A549 (cell line): ENCODE measurements at regions not wholly inside any gene's neighbourhood (a gene's known extent, or its start where the extent isn't known, plus 50 kb on each side); places are given as distances from the start of the nearest gene placed in this dataset.
A peak's percentile ranks its signal among the peaks of the same experiment; 100 is the strongest.

ENCODE experiments used
- ATAC-seq, 2 experiments: fragments of 200-7000 bp in 1 of 2; fragments of >200 bp in 1 of 2; cut with Nextera tagmentation in 1 of 2; cut with Tn5 transposase in 1 of 2; 3 replicates each; pipeline versions ENCODE4 v1.8.0 to v1.9.1; 2018 to 2020; ENCODE audit warnings: mild to moderate bottlenecking in 1 of 2, moderate library complexity in 1 of 2
- CTCF ChIA-PET: fragments of 300-600 bp; sonication (Branson Sonifier 250); formaldehyde crosslinking; extraction: SDS; loops from one replicate; lab custom pipeline; 2021; ENCODE audit warnings: antibody characterized with exemption, inconsistent platforms; lab: Yijun Ruan, JAX
- POLR2A ChIA-PET: fragments of 350-600 bp; formaldehyde crosslinking; extraction: SDS; loops from one replicate; lab custom pipeline; 2021; ENCODE audit warnings: antibody characterized with exemption, inconsistent platforms; lab: Yijun Ruan, JAX
- DNase-seq, 2 experiments: peaks; one replicate each; pipeline versions ENCODE4 v3.0.0 to v3.0.0-alpha.2; 2011 to 2016; ENCODE audit warnings: low read depth in 1 of 2, low spot score in 1 of 2
- FAIRE-seq: peaks from 2 replicates; lab custom pipeline; 2011; peaks lifted over from hg19 to GRCh38; lab: Jason Lieb, UNC
- H3K27ac ChIP-seq, 2 experiments: fragments of >200 bp; sonication (Bioruptor Twin); formaldehyde crosslinking; 3 replicates each; pipeline ENCODE4 v1.5.1; 2016 to 2017
- H3K4me1 ChIP-seq: fragments of >200 bp; sonication (Bioruptor Twin); formaldehyde crosslinking; 3 replicates; pipeline ENCODE4 v1.6.1; 2016
- H3K4me2 ChIP-seq: fragments of >200 bp; sonication (Bioruptor Twin); formaldehyde crosslinking; 3 replicates; pipeline ENCODE4 v1.6.1; 2016
- H3K4me3 ChIP-seq: fragments of >200 bp; sonication (Bioruptor Twin); formaldehyde crosslinking; 3 replicates; pipeline ENCODE4 v1.5.1; 2016
- H3K9me3 ChIP-seq: fragments of >200 bp; sonication (Bioruptor Twin); formaldehyde crosslinking; 3 replicates; pipeline ENCODE4 v1.6.1; 2016
- CBX8 ChIP-seq: fragments of 200-600 bp; sonication (generic); IDR thresholded peaks from 2 replicates; pipeline ENCODE4 v1.6.1; 2016
- CHD2 ChIP-seq: fragments of 150-350 bp; IDR thresholded peaks from 2 replicates; pipeline ENCODE4 v1.6.1; 2014; ENCODE audit warnings: low read length; ENCODE audit not compliant: partially characterized antibody
- CHD4 ChIP-seq: fragments of 200-600 bp; sonication (generic); IDR thresholded peaks from 2 replicates; pipeline ENCODE4 v1.6.1; 2016; ENCODE audit warnings: antibody characterized with exemption, mild to moderate bottlenecking, borderline replicate concordance
- EHF ChIP-seq: fragments of 250-450 bp; sonication (Bioruptor Pico); IDR thresholded peaks from 2 replicates; pipeline ENCODE4 v1.5.0; 2020; ENCODE audit warnings: mild to moderate bottlenecking
- ELK1 ChIP-seq: fragments of 150-350 bp; IDR thresholded peaks from 2 replicates; pipeline ENCODE4 v1.6.1; 2014; ENCODE audit warnings: low read depth, mild to moderate bottlenecking, low read length
- EP300 ChIP-seq, 2 experiments: fragments of >200 bp; sonication (Bioruptor Twin); formaldehyde crosslinking; IDR thresholded peaks; 2 replicates in 1 of 2; 3 replicates in 1 of 2; pipeline ENCODE4 v1.6.1; 2016 to 2017
- HEYL ChIP-seq: fragments of 250-450 bp; sonication (Bioruptor Pico); IDR thresholded peaks from 2 replicates; pipeline ENCODE4 v1.8.0; 2021; ENCODE audit warnings: mild to moderate bottlenecking, moderate library complexity
- HOXA7 ChIP-seq: fragments of 250-450 bp; sonication (Bioruptor Pico); IDR thresholded peaks from 2 replicates; pipeline ENCODE4 v1.5.0; 2020; ENCODE audit warnings: mild to moderate bottlenecking, moderate library complexity
- HOXB13 ChIP-seq: fragments of 250-450 bp; sonication (Bioruptor Pico); IDR thresholded peaks from 2 replicates; pipeline ENCODE4 v1.5.0; 2020; ENCODE audit warnings: low read depth, mild to moderate bottlenecking, moderate library complexity
- HOXB5 ChIP-seq: fragments of 250-450 bp; sonication (Bioruptor Pico); IDR thresholded peaks from 2 replicates; pipeline ENCODE4 v1.5.0; 2020; ENCODE audit warnings: mild to moderate bottlenecking, moderate library complexity
- JUNB ChIP-seq: fragments of >200 bp; sonication (Bioruptor Twin); formaldehyde crosslinking; IDR thresholded peaks from 2 replicates; pipeline ENCODE4 v1.6.1; 2016
- MYC ChIP-seq: IDR thresholded peaks from 2 replicates; pipeline ENCODE4 v1.6.1; 2012; ENCODE audit warnings: mild to moderate bottlenecking, inconsistent platforms, low read length, improper control_type of control experiment, borderline replicate concordance
- PHF8 ChIP-seq: fragments of 200-600 bp; sonication (generic); IDR thresholded peaks from 2 replicates; pipeline ENCODE4 v1.6.1; 2016; ENCODE audit warnings: low read depth, mild to moderate bottlenecking, antibody characterized with exemption, moderate library complexity, borderline replicate concordance
- RFX5 ChIP-seq: fragments of 450-650 bp; IDR thresholded peaks from 2 replicates; pipeline ENCODE4 v1.7.1; 2014; ENCODE audit warnings: antibody characterized with exemption, mild to moderate bottlenecking, moderate library complexity
- SMC3 ChIP-seq: fragments of >200 bp; sonication (Bioruptor Twin); formaldehyde crosslinking; IDR thresholded peaks from 3 replicates; pipeline ENCODE4 v1.6.1; 2018; ENCODE audit warnings: inconsistent platforms
- SREBF2 ChIP-seq: fragments of 450-650 bp; IDR thresholded peaks from 2 replicates; pipeline ENCODE4 v1.6.1; 2014; ENCODE audit warnings: mild to moderate bottlenecking, moderate library complexity
- TP53 ChIP-seq: fragments of 250-450 bp; sonication (Bioruptor Pico); IDR thresholded peaks from 2 replicates; pipeline ENCODE4 v1.5.0; 2021; ENCODE audit warnings: mild to moderate bottlenecking, moderate library complexity
- USF2 ChIP-seq: fragments of 450-650 bp; IDR thresholded peaks from 2 replicates; pipeline ENCODE4 v1.6.1; 2014; ENCODE audit warnings: antibody characterized with exemption
- ZFP36 ChIP-seq: fragments of 450-650 bp; IDR thresholded peaks from 2 replicates; pipeline ENCODE4 v1.6.1; 2014; ENCODE audit warnings: borderline replicate concordance; ENCODE audit not compliant: partially characterized antibody
- ZNF302 ChIP-seq: fragments of 250-450 bp; sonication (Bioruptor Pico); IDR thresholded peaks from 2 replicates; pipeline ENCODE4 v1.9.0; 2021; ENCODE audit warnings: inconsistent platforms, mild to moderate bottlenecking, moderate library complexity
- WGBS: methylation state at CpG from one replicate; pipeline ENCODE4 v1.1.6; 2017; ENCODE audit errors: missing lambda C conversion rate; 5-methylcytosine and 5-hydroxymethylcytosine counted together

- Histone ChIP-seq H3K27ac (no peak overlapping the region), H3K4me3 (no peak overlapping the region), H3K4me1 (no peaks in the 10 kb centered on the region), H3K4me2 (no peak overlapping the region), H3K9me3 (no peaks in the 10 kb centered on the region)
- FAIRE-seq (no peak), ATAC-seq (no peak), DNase-seq (no peak)
- TF ChIP-seq EHF: no peak
- no peak for TF ChIP-seq HOXA7 (CRISPR knock-in tag)
- TF ChIP-seq RFX5: no peak
- no peak for TF ChIP-seq EP300 (IDR thresholded peaks at IDR 0.05)
- no peak for TF ChIP-seq HOXB5
- TF ChIP-seq HOXB13 (CRISPR knock-in tag): no peak
- TF ChIP-seq CHD2: no peak
- TF ChIP-seq ZFP36: no peak
- no peak for TF ChIP-seq SREBF2
- no peak for TF ChIP-seq HEYL
- no peak for TF ChIP-seq SMC3
- no peak for TF ChIP-seq USF2
- no peak for TF ChIP-seq CHD4
- no peak for TF ChIP-seq CBX8
- no peak for TF ChIP-seq ELK1
- ChIA-PET POLR2A (no interaction called here), CTCF (no interaction called here)
- WGBS: 17% methylated on average over 4 of the region's 4 CpGs
Measured at GRCh38 chr5:101788797-101789196, 507.3 kb downstream of the SLCO4C1 start.

GRCh38 chr5:101785090-101785489 lies 511.0 kb downstream of the SLCO4C1 start:
- CTCF ChIA-PET: no interaction called here
- no peak overlapping the region for H3K4me2 ChIP-seq
- no peak overlapping the region for H3K27ac ChIP-seq
- POLR2A ChIA-PET: no interaction called here
- ATAC-seq: no peak
- no peak for FAIRE-seq
- H3K9me3 ChIP-seq: no peaks in the 10 kb centered on the region
- no peak overlapping the region for H3K4me3 ChIP-seq
- no peak for TF ChIP-seq TP53 (CRISPR knock-in tag)
- no peak for TF ChIP-seq RFX5
- no peak for TF ChIP-seq HEYL
- no peak for TF ChIP-seq JUNB
- no peak for TF ChIP-seq CHD2
- no peak for TF ChIP-seq ZNF302
- TF ChIP-seq PHF8: no peak
- TF ChIP-seq, all 56 proteins: peak for 0
- no peak for DNase-seq
- WGBS: 32% methylated on average over 2 of the region's 2 CpGs
- H3K4me1 ChIP-seq: no peaks in the 10 kb centered on the region

- ATAC-seq (peak in 1 of 2 experiments; percentile 77; a peak in 3 of 6 replicates), DNase-seq (no peak)
Measured at GRCh38 chr5:101783241-101784013, 512.7 kb downstream of the SLCO4C1 start.

More at GRCh38 chr5:101783241-101784013, 512.7 kb downstream of the SLCO4C1 start:
- Histone ChIP-seq H3K4me1 (no peaks in the 10 kb centered on the region), H3K4me2 (peak overlapping the region; percentile 63), H3K9me3 (no peaks in the 10 kb centered on the region), H3K4me3 (peak overlapping the region; percentile 26), H3K27ac (no peak overlapping the region)
- TF ChIP-seq MYC: no peak
- 32% methylated on average over 26 of the region's 26 CpGs for WGBS
- ChIA-PET CTCF (no interaction called here), POLR2A (no interaction called here)
- no peak for FAIRE-seq
